ENCODE measurements at regions not wholly inside any gene's neighbourhood (a gene's known extent, or its start where the extent isn't known, plus 50 kb on each side); places are given as distances from the start of the nearest gene placed in this dataset.

- ATAC-seq (no peak), DNase-seq (ENCODE audit: low spot score) (no peak)
Measured at GRCh38 chr4:13137390-13137789, 346.8 kb downstream of the RAB28 start.

DNA sequence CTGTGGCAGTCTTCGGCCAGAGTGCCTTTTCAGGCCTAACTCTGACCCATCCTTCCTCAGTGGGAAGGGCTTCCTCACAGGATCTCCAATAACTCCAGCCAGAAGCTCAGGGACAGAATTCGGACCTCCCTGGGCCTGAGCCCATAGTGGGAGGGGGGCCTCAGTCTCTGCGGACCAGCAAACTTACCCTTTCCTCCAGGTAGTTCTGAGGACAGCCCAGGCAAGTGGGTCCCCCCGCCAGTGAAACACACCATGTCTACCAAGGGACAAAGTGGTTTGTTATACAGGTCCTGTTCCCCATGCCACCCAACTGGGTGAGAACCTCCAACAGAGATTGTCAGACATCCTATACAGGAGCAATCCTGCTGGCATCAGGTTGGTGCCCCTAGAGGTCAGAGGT, 350.4 kb downstream of the RAB28 start:
- no peak for ATAC-seq

DNA sequence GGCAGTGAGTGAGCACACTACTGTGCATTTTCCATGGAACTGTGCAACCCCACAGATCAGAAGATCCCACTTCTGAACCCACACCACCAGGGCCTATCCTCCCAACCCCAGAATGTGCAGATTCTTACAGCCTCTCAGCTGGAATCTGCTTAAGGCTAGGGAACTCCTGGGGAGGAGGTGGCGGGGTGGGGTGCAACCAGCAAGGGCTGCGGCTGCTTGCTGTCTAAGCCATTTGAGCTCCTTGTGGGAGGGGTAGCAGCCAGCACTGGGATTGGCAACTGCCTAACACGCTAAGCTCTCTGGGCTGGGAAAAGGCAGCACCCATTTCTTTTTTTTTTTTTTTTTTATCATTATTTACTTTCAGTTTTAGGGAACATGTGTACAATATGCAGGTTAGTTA, 353.3 kb downstream of the RAB28 start:
- no peak for DNase-seq (ENCODE audit: low spot score)
- ATAC-seq: no peak

More for the DNA sequence above, 350.4 kb downstream of the RAB28 start:
- DNase-seq (ENCODE audit: low spot score): no peak

DNA sequence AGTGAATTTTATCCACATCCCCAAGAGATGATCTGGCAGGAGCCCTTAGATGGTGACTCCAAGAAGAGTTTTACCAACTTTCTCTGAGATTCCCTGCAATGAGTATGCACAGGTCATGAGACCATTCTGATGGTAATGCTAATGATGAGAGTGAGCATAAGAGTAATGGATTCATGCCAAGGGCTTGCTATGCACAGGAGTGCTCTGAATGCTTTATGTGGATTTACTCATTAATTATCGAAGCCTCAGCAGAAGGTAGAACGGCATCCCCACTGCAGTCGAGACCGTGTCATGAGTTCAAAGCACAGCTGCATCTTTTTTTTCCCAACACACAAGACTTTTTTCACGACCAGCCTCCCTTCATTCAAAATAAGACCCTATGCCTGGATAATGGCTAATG, 355.0 kb downstream of the RAB28 start:
- DNase-seq (ENCODE audit: low spot score) (no peak), ATAC-seq (no peak)

DNA sequence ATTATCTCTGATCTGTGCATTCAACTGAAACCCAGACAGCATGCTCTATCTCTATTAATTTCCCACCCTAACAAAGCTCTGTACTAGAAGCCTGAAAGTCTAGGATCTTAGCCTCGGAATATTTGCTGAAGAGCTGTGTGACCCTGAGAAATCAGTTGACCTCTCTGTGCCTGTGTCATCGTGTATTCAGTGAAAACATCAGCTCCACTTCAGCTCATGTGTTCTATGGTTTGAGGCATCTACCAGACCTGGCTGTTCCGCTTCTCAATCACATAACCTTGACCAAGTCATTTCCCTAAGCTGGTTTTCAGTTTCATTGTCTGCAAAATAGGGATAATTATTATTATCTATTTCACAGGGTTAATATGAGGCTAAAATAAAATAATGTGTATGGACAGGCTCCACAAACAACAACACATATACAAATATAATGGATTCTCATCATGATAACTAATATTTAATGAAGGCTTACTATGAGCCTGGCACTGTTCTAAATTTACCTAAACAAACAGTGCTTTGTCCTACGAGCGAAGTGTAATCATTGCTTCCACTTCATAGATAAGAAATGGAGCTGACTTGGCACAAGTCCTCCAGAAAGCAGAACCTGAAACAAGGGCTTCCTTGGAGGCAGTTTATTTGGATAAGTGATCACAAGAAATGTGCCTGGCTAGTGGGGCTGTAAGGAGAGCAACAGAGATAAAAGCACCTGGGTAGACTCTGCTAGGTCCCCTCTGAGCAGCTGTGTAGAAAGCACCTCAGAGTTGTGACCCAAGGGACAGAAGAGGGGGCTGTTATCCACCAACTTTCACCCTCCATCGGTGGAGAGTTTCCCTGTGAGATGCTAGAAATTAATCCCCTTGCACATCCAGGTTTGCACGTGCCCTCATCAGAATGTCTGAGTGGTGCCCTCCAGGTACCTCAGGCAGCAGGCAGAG, 356.9 kb downstream of the RAB28 start:
- DNase-seq (ENCODE audit: low spot score): no peak
- ATAC-seq: peak; percentile 26

DNA sequence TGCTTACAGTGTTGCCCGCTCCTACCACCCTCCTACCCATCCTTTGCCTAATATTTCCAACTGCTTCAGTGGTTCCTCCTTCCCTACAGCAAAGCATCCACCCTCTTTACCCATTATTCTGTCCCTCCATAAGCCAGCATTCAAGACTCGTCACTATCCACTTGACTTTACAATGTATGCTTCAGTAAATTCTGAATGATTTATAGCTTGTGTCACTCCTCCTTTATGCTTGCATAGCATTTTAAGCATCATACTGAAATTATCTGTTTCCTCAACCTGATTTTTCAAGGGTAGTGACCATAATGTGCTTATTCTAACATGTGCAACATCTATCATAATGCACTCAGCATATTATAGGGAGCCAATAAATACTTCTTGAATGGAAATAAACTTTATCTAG, 365.5 kb downstream of the RAB28 start:
- no peak for ATAC-seq
- DNase-seq (ENCODE audit: low spot score): no peak

GRCh38 chr4:13117185-13117584, 367.0 kb downstream of the RAB28 start:
- ATAC-seq: no peak
- no peak for DNase-seq (ENCODE audit: low spot score)

- no peak for DNase-seq (ENCODE audit: low spot score)
- no peak for ATAC-seq
Measured at GRCh38 chr4:13112030-13112429, 372.1 kb downstream of the RAB28 start.

- ATAC-seq: peak; percentile 74
- no peak for DNase-seq (ENCODE audit: low spot score)
Measured at GRCh38 chr4:13109536-13109935, 374.6 kb downstream of the RAB28 start.

- ATAC-seq (no peak), DNase-seq (ENCODE audit: low spot score) (no peak)
Measured at GRCh38 chr4:13108096-13108495, 376.0 kb downstream of the RAB28 start.

- ATAC-seq (no peak), DNase-seq (ENCODE audit: low spot score) (no peak)
Measured at GRCh38 chr4:13103382-13104015, 380.6 kb downstream of the RAB28 start.

GRCh38 chr4:13102092-13102742, 381.9 kb downstream of the RAB28 start:
- ATAC-seq: no peak
- DNase-seq (ENCODE audit: low spot score): no peak

- DNase-seq (ENCODE audit: low spot score) (no peak), ATAC-seq (no peak)
Measured at GRCh38 chr4:13097971-13098370, 386.2 kb downstream of the RAB28 start.

GRCh38 chr4:13095722-13096121, 388.4 kb downstream of the RAB28 start:
- DNase-seq (ENCODE audit: low spot score): no peak
- ATAC-seq: no peak

GRCh38 chr4:13093170-13093569, 391.0 kb downstream of the RAB28 start:
- no peak for ATAC-seq
- DNase-seq (ENCODE audit: low spot score): no peak

DNA sequence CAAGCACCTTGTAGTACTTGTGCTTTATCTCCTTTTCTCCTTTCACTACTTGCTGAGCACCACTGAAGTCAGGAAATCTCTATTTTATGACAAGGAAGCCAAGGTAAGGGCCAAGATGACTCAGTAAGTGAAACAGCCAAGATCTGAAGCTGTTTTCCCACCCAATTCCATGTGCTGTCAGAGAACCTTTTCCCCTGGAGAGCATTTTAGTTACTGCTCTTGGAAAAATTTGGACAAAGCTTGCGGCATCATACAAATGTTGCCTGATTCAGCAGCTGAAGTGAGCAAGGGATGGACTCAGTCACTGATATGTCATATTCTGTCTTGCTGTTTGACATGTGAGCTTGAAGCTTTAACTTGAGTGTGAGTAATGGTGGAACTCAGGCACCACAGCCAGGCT, 391.4 kb downstream of the RAB28 start:
- ATAC-seq (no peak), DNase-seq (ENCODE audit: low spot score) (no peak)

DNA sequence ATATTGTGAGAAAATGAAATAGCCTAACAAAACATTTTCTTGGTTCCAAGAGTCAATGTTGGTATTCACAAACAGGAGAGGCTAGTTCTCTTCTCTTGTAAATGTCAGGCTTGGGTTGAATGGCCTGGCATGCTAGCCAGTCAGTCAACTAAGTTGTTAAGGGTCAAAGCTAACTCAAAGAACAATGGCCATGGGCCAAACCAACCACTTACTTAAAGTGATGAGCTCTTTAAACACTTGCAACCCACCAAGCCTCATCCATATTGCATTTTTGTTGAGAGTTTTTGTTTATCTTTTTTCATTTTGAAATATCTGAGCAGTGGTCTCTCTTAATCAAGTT, 394.5 kb downstream of the RAB28 start:
- DNase-seq (ENCODE audit: low spot score) (no peak), ATAC-seq (peak; percentile 89)

DNA sequence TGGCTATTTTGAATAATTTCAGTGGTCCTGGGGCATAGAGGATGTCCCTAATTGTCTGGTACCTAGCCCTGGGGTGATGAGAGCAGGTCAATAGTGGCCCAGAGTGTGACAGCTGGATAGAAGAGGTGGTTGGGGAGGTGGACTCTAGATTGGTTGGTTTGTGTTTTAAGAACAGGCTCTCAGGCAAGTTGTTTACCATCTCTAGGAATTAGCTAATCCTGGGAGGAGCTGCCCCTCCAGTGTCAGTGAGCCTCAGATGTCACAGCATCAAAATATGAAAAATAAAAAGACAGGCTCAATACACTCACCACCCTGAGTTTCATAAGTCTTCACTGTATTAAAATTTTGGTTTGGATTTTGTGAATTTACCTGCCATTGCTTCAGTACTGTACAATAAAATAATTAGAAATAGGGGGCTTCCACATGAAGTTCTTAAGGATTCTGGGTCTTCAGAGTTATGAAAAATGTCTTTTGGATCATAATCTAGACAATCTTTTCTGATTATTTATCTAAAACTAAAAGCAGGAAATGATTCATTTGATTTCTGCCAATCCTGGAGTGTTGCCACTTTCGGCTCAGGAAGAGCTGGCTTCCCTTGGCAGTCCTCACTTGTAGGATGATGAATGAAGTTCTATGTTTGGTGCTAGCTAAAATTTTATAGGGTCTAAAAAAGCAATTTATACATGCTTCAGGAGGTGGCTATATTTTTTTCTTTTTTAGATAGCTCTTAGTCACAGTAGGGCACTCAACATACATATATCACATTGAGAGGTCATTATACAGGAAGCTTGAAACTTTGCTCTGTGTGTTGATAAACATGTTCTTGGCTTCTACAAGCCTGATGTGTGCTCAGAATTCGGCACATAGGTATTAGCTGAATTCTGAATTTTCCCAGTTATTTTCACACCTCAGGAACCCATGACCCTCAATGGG, 395.1 kb downstream of the RAB28 start:
- ATAC-seq (peak; percentile 85), DNase-seq (ENCODE audit: low spot score) (no peak)

DNA sequence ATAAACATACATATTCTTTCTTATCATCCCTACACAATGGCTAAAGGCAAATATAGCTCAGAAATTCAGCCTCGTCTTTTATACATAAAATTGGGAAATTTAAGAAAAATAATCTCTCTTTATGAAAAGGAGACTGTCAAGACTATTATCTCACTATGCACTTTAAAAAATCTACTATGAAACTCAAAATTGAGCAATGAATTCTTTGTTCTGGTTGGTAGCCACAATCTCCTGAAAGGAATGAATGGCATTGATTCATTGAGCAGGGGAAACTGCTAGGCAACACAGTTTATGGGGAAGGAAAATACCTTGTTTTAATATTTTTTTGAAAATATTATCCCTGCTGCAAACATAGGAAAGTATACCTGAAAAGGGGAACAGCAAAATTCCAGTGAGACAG, 397.1 kb downstream of the RAB28 start:
- ATAC-seq: no peak
- no peak for DNase-seq (ENCODE audit: low spot score)

DNA sequence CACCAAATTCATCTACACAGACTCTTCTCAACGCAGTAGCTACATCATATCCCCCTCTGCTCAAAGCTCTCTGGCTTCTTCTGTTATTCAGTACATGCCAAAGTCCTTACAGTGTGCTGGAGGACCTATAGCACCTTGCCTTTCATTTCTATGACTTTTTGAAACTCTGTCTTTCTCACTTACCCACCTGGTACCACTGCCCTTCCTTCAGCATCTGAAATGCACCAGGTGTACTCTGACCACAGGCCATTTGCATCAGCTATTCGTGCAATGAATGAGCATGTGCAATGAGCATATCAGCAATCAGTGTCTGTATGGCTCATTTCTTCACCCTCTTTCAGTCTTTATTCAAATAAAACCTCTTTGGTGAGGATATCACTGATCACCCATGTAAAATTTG, 399.9 kb downstream of the RAB28 start:
- no peak for DNase-seq (ENCODE audit: low spot score)
- no peak for ATAC-seq

- ATAC-seq: no peak
- no peak for DNase-seq (ENCODE audit: low spot score)
Measured at GRCh38 chr4:13081830-13082229, 402.3 kb downstream of the RAB28 start.
